H9 (cell line): ENCODE measurements at regions not wholly inside any gene's neighbourhood (a gene's known extent, or its start where the extent isn't known, plus 50 kb on each side); places are given as distances from the start of the nearest gene placed in this dataset.

Source experiments
- DNase-seq: peaks from one replicate; pipeline ENCODE4 v3.0.0-alpha.2; 2017
- H2AFZ ChIP-seq: one replicate; pipeline ENCODE4 v1.6.1; 2013; ENCODE audit warnings: mild to moderate bottlenecking, low read length, control low read depth, moderate library complexity
- H2AK5ac ChIP-seq: 2 replicates; pipeline ENCODE4 v1.6.1; 2013; ENCODE audit warnings: low read length, control low read depth, mixed read lengths; ENCODE audit not compliant: insufficient read length
- H2BK120ac ChIP-seq: one replicate; pipeline ENCODE4 v1.6.1; 2013; ENCODE audit warnings: low read depth, mild to moderate bottlenecking, low read length, control low read depth, inconsistent platforms; ENCODE audit not compliant: poor library complexity, severe bottlenecking
- H2BK12ac ChIP-seq: 2 replicates; pipeline ENCODE4 v1.6.1; 2013; ENCODE audit warnings: low read length, control low read depth, mixed read lengths, low read depth; ENCODE audit not compliant: insufficient read length
- H2BK15ac ChIP-seq: 2 replicates; pipeline ENCODE4 v1.6.1; 2013; ENCODE audit warnings: low read depth, low read length, control low read depth
- H2BK20ac ChIP-seq: one replicate; pipeline ENCODE4 v1.6.1; 2013; ENCODE audit warnings: low read depth, mild to moderate bottlenecking, low read length, control low read depth, inconsistent platforms; ENCODE audit not compliant: poor library complexity, severe bottlenecking
- H2BK5ac ChIP-seq: 2 replicates; pipeline ENCODE4 v1.6.1; 2013; ENCODE audit warnings: low read length, control low read depth, mixed read lengths; ENCODE audit not compliant: insufficient read length
- H3K14ac ChIP-seq: 2 replicates; pipeline ENCODE4 v1.6.1; 2013; ENCODE audit warnings: low read length, control low read depth; ENCODE audit not compliant: insufficient read depth
- H3K18ac ChIP-seq: 2 replicates; pipeline ENCODE4 v1.6.1; 2013; ENCODE audit warnings: low read depth, mild to moderate bottlenecking, mixed read lengths, low read length, control low read depth; ENCODE audit not compliant: insufficient read length
- H3K23ac ChIP-seq: 2 replicates; pipeline ENCODE4 v1.6.1; 2013; ENCODE audit warnings: low read length, control low read depth, mixed read lengths, low read depth; ENCODE audit not compliant: insufficient read length
- H3K23me2 ChIP-seq: 2 replicates; pipeline ENCODE4 v1.6.1; 2013; ENCODE audit warnings: low read depth, mild to moderate bottlenecking, mixed read lengths, low read length, control low read depth; ENCODE audit not compliant: insufficient read length, poor library complexity, severe bottlenecking
- H3K27ac ChIP-seq: 2 replicates; pipeline ENCODE4 v1.5.1; 2013; ENCODE audit warnings: low read length, control low read depth, mixed read lengths, low read depth; ENCODE audit not compliant: insufficient read length
- H3K27me3 ChIP-seq: 2 replicates; pipeline ENCODE4 v1.6.1; 2013; ENCODE audit warnings: low read length, control low read depth, inconsistent platforms; ENCODE audit not compliant: insufficient read depth
- H3K4ac ChIP-seq: 2 replicates; pipeline ENCODE4 v1.6.1; 2013; ENCODE audit warnings: low read depth, mild to moderate bottlenecking, control low read depth, inconsistent platforms, low read length, moderate library complexity
- H3K4me1 ChIP-seq: 2 replicates; pipeline ENCODE4 v1.6.1; 2013; ENCODE audit warnings: low read length, control low read depth, inconsistent platforms; ENCODE audit not compliant: insufficient read depth
- H3K4me2 ChIP-seq: 2 replicates; pipeline ENCODE4 v1.6.1; 2013; ENCODE audit warnings: low read length, control low read depth, mixed read lengths; ENCODE audit not compliant: insufficient read length, insufficient read depth
- H3K56ac ChIP-seq: 2 replicates; pipeline ENCODE4 v1.6.1; 2013; ENCODE audit warnings: low read depth, mild to moderate bottlenecking, mixed read lengths, low read length, control low read depth; ENCODE audit not compliant: insufficient read length
- H3K79me1 ChIP-seq: 2 replicates; pipeline ENCODE4 v1.6.1; 2013; ENCODE audit warnings: low read depth, mild to moderate bottlenecking, moderate library complexity, low read length, control low read depth, inconsistent platforms; ENCODE audit not compliant: insufficient read depth, poor library complexity, severe bottlenecking
- H3K79me2 ChIP-seq: 2 replicates; pipeline ENCODE4 v1.6.1; 2013; ENCODE audit warnings: low read length, control low read depth, inconsistent platforms; ENCODE audit not compliant: insufficient read depth
- H3K9ac ChIP-seq: 2 replicates; pipeline ENCODE4 v1.6.1; 2013; ENCODE audit warnings: low read length, control low read depth, mixed read lengths; ENCODE audit not compliant: insufficient read length; ENCODE audit errors: extremely low read depth
- H3K9me3 ChIP-seq: one replicate; pipeline ENCODE4 v1.6.1; 2013; ENCODE audit warnings: low read depth, low read length, inconsistent platforms; ENCODE audit not compliant: control insufficient read depth
- H3T11ph ChIP-seq: one replicate; pipeline ENCODE4 v1.6.1; 2013; ENCODE audit warnings: mild to moderate bottlenecking, low read length, control low read depth, inconsistent platforms
- H4K20me1 ChIP-seq: one replicate; pipeline ENCODE4 v1.6.1; 2013; ENCODE audit not compliant: control insufficient read depth, insufficient read length, insufficient read depth
- H4K5ac ChIP-seq: 2 replicates; pipeline ENCODE4 v1.6.1; 2013; ENCODE audit warnings: low read depth, mild to moderate bottlenecking, mixed read lengths, low read length, control low read depth; ENCODE audit not compliant: insufficient read length
- H4K8ac ChIP-seq: replicated peaks from 2 replicates; pipeline ENCODE4 v1.6.1; 2013; ENCODE audit warnings: low read length, control low read depth, mixed read lengths, low read depth; ENCODE audit not compliant: insufficient read length
- H4K91ac ChIP-seq: 2 replicates; pipeline ENCODE4 v1.6.1; 2013; ENCODE audit warnings: low read depth, mild to moderate bottlenecking, moderate library complexity, mixed read lengths, low read length, control low read depth; ENCODE audit not compliant: insufficient read length
- H3K27ac Mint-ChIP-seq, 3 experiments: 2 replicates in 2 of 3; 3 replicates in 1 of 3; pipeline ENCODE4 v1.8.0; 2020 to 2021; ENCODE audit warnings: mixed read lengths in 3 of 3, mild to moderate bottlenecking in 1 of 3, moderate library complexity in 1 of 3
- H3K27me3 Mint-ChIP-seq: 2 replicates; pipeline ENCODE4 v1.8.0; 2021; ENCODE audit warnings: low read depth, mild to moderate bottlenecking, moderate library complexity, mixed read lengths
- H3K36me3 Mint-ChIP-seq, 3 experiments: 2 replicates in 2 of 3; 3 replicates in 1 of 3; pipeline ENCODE4 v1.8.0; 2020 to 2021; ENCODE audit warnings: low read depth in 3 of 3, mixed read lengths in 3 of 3; ENCODE audit not compliant: insufficient read depth in 1 of 3
- H3K4me1 Mint-ChIP-seq, 2 experiments: 2 replicates each; pipeline ENCODE4 v1.8.0; 2020; ENCODE audit warnings: mixed read lengths in 2 of 2
- H3K4me3 Mint-ChIP-seq, 2 experiments: 2 replicates in 1 of 2; 3 replicates in 1 of 2; pipeline ENCODE4 v1.8.0; 2020 to 2021; ENCODE audit warnings: mild to moderate bottlenecking in 2 of 2, mixed read lengths in 2 of 2, moderate library complexity in 1 of 2
- H3K9me3 Mint-ChIP-seq, 2 experiments: 2 replicates in 1 of 2; 3 replicates in 1 of 2; pipeline ENCODE4 v1.8.0; 2020; ENCODE audit warnings: mild to moderate bottlenecking in 2 of 2, mixed read lengths in 2 of 2, moderate library complexity in 1 of 2
- WGBS: extraction: QIAGEN DNeasy Blood & Tissue Kit; methylation state at CpG from one replicate; pipeline ENCODE4 v1.1.7; 2013; ENCODE audit warnings: missing lambda C conversion rate, low lambda C conversion rate, mixed read lengths; ENCODE audit not compliant: insufficient read length; ENCODE audit errors: extremely low coverage; 5-methylcytosine and 5-hydroxymethylcytosine counted together
- TF ChIP-seq, protein P1 (sequence below): fragments of 200-600 bp; sonication (generic); conservative IDR thresholded peaks from 3 replicates; pipeline ENCODE4 v1.8.0; 2021; ENCODE audit warnings: antibody characterized with exemption, mild to moderate bottlenecking

DNA sequence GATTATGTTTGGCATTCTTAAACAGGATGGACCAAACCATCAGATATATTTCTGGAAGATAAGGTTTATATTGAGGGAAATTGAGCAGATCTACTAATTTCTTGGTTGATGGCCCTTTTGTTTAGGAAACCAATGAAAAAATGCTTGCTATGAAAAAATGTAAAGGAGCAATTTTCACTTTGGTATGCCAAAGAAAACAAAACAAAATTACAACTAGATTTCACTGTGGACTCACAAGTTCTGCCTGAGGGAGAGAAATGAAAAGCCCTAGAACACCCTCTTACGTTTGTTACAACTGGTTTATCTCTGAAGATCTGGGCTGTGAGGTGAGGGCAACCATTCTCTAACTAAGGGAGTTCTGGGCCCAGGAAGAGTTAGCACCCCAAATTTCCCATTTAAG is 122.5 kb upstream of the IL15 start:
- no peak overlapping the region for H3K56ac ChIP-seq
- no peak overlapping the region for H3K27ac ChIP-seq
- no peak overlapping the region for H4K91ac ChIP-seq
- Mint-ChIP-seq H3K27me3 (no peaks in the 10 kb centered on the region), H3K9me3 (peaks cover 13 to 22% of the 10 kb centered on the region in 2 experiments), H3K4me1 (no peaks in the 10 kb centered on the region), H3K36me3 (peaks cover 5 to 18% (median 6%) of the 10 kb centered on the region in 3 experiments; a peak in 6 of 7 replicates), H3K4me3 (no peak overlapping the region), H3K27ac (no peak overlapping the region)
- no peak overlapping the region for H2BK12ac ChIP-seq
- no peak overlapping the region for H2BK5ac ChIP-seq
- no peak overlapping the region for H3K14ac ChIP-seq
- no peaks in the 10 kb centered on the region for H3K4me1 ChIP-seq
- H4K8ac ChIP-seq: no peak overlapping the region
- no peaks in the 10 kb centered on the region for H4K20me1 ChIP-seq
- H3K4ac ChIP-seq: no peak overlapping the region
- no peaks in the 10 kb centered on the region for H3K79me1 ChIP-seq
- H2AK5ac ChIP-seq: no peak overlapping the region
- H2BK20ac ChIP-seq: no peak overlapping the region
- no peaks in the 10 kb centered on the region for H3K23me2 ChIP-seq
- no peaks in the 10 kb centered on the region for H3K27me3 ChIP-seq
- no peaks in the 10 kb centered on the region for H3K9me3 ChIP-seq
- no peak overlapping the region for H2AFZ ChIP-seq
- TF ChIP-seq, protein P1, sequence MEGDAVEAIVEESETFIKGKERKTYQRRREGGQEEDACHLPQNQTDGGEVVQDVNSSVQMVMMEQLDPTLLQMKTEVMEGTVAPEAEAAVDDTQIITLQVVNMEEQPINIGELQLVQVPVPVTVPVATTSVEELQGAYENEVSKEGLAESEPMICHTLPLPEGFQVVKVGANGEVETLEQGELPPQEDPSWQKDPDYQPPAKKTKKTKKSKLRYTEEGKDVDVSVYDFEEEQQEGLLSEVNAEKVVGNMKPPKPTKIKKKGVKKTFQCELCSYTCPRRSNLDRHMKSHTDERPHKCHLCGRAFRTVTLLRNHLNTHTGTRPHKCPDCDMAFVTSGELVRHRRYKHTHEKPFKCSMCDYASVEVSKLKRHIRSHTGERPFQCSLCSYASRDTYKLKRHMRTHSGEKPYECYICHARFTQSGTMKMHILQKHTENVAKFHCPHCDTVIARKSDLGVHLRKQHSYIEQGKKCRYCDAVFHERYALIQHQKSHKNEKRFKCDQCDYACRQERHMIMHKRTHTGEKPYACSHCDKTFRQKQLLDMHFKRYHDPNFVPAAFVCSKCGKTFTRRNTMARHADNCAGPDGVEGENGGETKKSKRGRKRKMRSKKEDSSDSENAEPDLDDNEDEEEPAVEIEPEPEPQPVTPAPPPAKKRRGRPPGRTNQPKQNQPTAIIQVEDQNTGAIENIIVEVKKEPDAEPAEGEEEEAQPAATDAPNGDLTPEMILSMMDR: no peak
- DNase-seq: no peak
- no peak overlapping the region for H2BK120ac ChIP-seq
- H3K4me2 ChIP-seq: no peak overlapping the region
- H2BK15ac ChIP-seq: no peak overlapping the region
- no peak overlapping the region for H3K9ac ChIP-seq
- no peak overlapping the region for H3K18ac ChIP-seq
- no CpG with 5 or more reads among the region's 1 CpG for WGBS
- no peak overlapping the region for H3K23ac ChIP-seq
- no peak overlapping the region for H4K5ac ChIP-seq
- no peaks in the 10 kb centered on the region for H3K79me2 ChIP-seq
- H3T11ph ChIP-seq: no peak overlapping the region
